CD4-positive, alpha-beta T cell treated with Interleukin-4 for 4 hours (primary cell): ENCODE measurements at regions not wholly inside any gene's neighbourhood (a gene's known extent, or its start where the extent isn't known, plus 50 kb on each side); places are given as distances from the start of the nearest gene placed in this dataset.

Source experiments
- DNase-seq: peaks from one replicate; pipeline ENCODE4 v3.0.0-alpha.2; 2020

DNA sequence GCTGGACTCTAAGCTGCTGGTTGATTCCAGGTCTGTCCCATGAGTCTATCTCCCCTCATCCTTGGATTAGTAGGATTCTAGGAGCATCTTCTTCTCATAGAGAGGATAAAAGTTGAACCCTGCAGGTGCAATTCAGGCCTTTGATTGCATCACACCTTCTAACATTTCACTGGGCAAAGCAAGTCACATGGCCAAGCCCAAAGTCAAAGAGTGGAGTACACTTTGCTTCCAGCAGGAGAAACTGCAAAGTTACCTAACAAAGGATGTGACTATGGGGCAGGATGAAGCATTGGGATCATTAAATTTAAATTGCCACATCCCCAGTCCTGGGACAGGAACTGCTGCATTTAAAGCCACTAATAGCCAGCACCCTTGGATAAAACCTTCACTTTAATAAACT lies 51.0 kb upstream of the EGFLAM start:
- no peak for DNase-seq

GRCh38 chr5:38202741-38203140 lies 55.6 kb upstream of the EGFLAM start:
- DNase-seq, result no peak

DNA sequence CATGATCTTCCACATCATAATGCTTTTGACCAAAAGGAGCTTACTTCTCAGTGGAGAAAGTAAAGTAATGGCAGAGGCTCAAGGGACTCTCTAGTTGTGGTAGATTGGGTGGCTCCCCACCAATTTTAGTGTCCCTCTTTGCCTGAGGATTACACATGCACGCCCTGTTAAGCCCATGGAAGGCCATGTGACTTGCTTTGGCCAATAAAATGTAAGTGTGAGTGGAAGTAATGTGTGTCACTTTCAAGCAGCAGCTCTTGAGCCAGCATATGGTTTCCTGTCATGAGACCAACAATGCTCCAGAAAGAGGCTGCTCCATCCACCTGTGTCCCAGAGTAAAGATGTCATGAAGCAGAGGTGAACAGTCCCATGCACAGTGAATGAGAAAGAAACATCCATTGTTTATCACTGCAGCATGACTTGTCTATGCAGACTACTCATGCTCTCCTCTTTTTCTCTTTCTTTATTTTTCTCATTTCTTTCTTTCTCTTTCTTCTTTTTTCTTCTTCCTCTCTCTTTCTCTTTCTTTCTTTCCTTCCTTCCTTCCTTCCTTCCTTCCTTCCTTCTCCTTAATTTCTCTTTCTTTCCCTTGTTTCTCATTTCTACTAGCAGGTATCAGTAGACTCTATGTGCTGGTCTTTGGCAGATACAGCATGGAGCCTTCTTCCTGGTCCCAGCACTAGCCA lies 57.3 kb upstream of the EGFLAM start:
- DNase-seq, result no peak

GRCh38 chr5:38197118-38197517 lies 61.2 kb upstream of the EGFLAM start:
- no peak for DNase-seq

DNA sequence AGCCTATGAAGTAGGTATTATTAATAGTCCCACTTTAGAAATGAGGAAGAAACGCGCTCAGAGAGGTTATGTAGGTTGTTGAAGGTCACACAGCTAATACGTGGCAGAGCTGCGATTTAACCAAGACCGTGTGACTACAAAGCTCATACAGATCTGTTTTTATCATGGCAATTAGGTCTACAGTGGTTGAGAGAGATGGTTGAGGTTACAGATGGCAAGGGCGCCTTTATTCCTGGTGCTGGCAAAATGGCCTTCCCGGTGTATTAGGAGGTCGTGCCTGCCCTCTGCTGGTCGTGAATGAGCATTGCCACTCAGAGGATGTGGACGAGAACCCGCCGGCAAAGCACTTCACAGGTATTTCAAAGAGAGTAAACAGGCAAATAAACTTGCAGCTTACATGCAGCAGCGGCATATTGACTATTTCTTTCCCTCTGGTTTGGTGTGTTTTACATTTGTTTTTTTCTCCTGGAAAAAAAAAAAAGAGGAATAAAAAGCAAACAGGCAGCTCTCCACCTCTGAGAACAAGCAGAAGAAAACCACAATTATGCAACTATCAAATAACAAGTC lies 65.3 kb upstream of the EGFLAM start:
- peak; percentile 60 for DNase-seq

- DNase-seq, result no peak
Measured at GRCh38 chr5:38191693-38192092, 66.7 kb upstream of the EGFLAM start.

GRCh38 chr5:38190111-38190510 lies 68.2 kb upstream of the EGFLAM start:
- DNase-seq, result no peak

GRCh38 chr5:38189081-38189504 lies 69.3 kb upstream of the EGFLAM start:
- DNase-seq, result no peak

- DNase-seq, result no peak
Measured at GRCh38 chr5:38188591-38188990, 69.8 kb upstream of the EGFLAM start.

- DNase-seq, result no peak
Measured at GRCh38 chr5:38187532-38187931, 70.8 kb upstream of the EGFLAM start.

GRCh38 chr5:38184627-38185026 lies 73.7 kb upstream of the EGFLAM start:
- DNase-seq, result no peak

DNA sequence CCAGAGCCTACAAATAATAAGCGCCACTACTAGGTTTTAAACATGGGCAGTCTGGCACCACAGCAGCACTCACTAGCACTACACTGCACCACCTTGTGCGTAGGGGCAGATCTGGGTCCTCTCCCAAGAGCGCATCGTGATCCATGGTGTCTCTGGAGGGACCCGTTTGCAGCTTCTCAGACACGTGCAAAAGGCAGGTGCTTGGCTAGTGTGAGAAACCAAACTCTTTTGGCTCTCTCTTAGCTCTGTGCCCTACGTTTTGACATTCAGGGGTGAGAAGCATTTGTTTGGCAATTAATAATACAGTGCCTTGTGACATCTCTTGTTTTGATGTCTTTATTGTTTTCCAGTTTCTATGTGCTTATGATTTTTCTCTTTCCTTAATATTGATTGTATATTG lies 75.4 kb upstream of the EGFLAM start:
- DNase-seq, result no peak

DNA sequence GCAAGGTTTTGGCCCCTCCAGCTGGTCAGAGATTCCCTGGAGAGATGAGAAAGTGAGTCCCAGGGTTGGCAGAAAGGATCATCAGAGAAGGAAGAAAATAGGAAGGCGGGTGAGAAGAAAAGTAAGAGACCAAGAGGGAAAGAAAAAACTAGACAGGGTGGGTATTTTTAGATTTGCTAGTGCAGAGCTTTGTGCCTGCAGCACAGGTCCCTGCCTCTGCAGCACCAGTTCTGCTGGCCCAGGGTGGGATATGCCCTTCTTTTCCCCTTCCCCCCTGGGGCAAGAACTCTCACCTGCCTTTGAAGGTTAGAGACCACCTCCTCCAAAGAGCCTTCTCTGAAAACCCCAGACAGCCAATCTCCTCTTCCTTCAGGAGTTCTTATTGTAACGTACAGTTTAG lies 90.3 kb upstream of the EGFLAM start:
- no peak for DNase-seq

DNA sequence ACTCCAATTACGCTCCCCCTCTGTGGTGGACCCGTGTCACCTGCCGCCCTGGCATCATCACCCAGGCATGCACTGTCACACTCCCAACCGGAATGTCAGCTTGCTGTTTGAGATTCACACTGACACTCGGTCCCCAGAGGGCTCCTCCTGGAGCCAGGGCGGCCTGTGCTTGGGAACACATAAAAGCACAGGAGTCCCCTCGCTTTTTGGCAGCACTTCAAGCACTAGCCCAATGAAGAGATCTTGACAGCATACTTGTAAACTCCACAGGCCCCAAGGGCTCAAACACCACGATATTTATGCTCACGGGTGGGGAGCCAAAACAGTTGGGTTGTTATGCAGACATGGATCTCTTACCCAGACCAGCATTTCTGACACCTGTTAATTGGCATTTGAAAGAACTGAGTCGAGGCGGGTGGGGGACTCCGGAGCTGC lies 90.8 kb upstream of the EGFLAM start:
- DNase-seq, result no peak

DNA sequence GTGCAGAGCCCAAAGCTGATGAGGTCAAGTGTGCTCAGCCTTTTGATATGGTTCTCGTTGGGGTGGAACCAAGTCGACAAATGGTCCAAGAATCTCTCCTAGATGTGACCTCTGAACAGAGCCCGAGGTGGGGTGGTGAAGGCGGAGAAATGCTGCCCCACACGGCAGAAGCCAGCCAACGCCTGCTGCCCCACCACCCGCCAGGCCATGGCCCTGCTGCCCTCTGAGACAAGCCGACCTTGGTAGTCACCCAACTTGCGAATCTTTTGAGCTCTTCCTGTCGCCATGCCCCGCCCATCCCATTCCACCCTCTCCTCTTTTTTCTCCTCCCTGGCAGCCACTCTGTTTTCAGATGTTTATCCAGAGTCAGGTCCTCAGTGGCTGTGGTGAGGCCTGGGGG lies 91.5 kb upstream of the EGFLAM start:
- no peak for DNase-seq

DNA sequence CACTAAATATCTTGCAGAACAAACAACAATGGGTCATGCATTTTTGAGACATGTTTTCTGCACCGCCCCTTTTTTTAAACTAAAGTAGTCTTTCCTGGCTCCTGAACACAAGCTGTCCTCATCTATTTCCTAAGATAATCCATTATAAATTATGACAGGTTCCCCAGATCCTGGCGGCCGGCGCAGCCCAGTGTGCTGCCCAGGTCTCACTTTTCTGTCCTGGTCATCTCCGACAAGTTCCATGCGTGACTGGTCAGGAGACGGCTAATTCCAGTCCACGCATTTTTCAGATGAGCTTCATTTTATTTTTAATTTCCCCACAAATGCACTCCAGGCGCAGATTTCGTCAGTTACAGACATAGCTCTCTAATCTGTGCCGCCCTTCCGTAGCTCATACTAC lies 92.9 kb upstream of the EGFLAM start:
- DNase-seq, result no peak

- DNase-seq, result no peak
Measured at GRCh38 chr5:38164776-38165399, 93.5 kb upstream of the EGFLAM start.

GRCh38 chr5:38163636-38164237 lies 94.6 kb upstream of the EGFLAM start:
- no peak for DNase-seq

GRCh38 chr5:38162625-38163024 lies 95.7 kb upstream of the EGFLAM start:
- no peak for DNase-seq

DNA sequence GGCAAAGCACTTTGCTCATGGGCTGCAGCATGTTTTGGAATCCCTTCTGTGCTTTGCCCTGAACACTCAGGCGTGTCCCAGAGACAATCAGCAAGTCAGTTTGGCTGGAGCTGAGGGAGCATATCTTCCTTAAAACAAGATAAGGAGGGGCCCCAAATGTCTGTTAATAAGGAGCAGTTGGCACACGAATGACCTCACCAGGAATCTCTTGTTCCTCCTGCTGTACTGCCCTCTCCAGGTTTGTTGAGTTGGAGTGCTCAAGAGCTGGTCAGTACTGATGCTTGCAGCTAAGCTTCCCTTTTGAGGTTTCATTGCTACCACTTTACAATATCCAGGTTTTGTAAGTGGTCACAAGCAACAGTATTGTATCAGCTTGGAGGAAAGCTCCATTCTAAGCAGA lies 101.3 kb upstream of the EGFLAM start:
- DNase-seq, result no peak

DNA sequence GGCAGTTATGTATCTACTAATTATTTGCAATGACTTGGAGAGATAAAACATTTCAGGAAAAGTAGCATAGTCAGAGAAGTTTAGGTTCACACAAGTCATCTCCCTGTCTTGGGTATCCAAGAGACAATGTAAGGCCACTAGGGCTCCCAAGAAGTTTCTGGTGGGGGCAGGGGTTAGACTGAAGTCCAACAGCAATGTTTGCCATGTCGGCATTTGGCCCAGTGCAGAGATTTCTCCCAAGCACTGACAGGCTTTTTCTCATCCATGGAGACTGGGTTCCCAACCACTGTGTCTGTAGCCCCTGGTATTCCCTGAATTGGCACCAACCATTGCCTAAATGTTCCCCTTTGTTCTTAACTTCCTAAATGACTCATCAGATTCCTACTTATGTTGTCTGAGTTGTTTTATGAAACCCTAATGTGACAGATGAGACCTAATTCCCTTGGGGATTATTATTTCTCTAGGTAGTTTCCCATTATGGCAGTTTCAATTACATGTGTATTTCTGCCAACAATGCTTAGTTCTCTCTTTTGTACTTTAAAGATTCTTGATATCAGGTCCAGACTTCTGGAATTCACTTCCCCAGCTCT lies 103.6 kb upstream of the EGFLAM start:
- no peak for DNase-seq

GRCh38 chr5:38151878-38152277 lies 106.5 kb upstream of the EGFLAM start:
- DNase-seq, result no peak

GRCh38 chr5:38149815-38150195 lies 108.6 kb upstream of the EGFLAM start:
- DNase-seq, result no peak
